Liver (tissue), 3 donors: ENCODE measurements at regions not wholly inside any gene's neighbourhood (a gene's known extent, or its start where the extent isn't known, plus 50 kb on each side); places are given as distances from the start of the nearest gene placed in this dataset.

Experiments
- CTCF ChIP-seq: fragments of 150-350 bp; IDR thresholded peaks from 2 replicates; pipeline ENCODE4 v1.5.1; 2017; ENCODE audit warnings: improper control_type of control experiment, low read depth, low read length; ENCODE audit not compliant: missing input control
- JUND ChIP-seq, 2 donors: IDR thresholded peaks; 2 replicates each; pipeline ENCODE4 v1.6.1; 2016; ENCODE audit warnings: antibody characterized with exemption in 2 of 2
- RAD21 ChIP-seq, 2 donors: IDR thresholded peaks; 2 replicates each; pipeline ENCODE4 v1.6.1; 2016; ENCODE audit warnings: antibody characterized with exemption in 2 of 2, mild to moderate bottlenecking in 2 of 2
- REST ChIP-seq: IDR thresholded peaks from 2 replicates; pipeline ENCODE4 v1.6.1; 2016; ENCODE audit warnings: antibody characterized with exemption, mild to moderate bottlenecking
- SP1 ChIP-seq: IDR thresholded peaks from 2 replicates; pipeline ENCODE4 v1.6.1; 2018; ENCODE audit warnings: antibody characterized with exemption, mild to moderate bottlenecking
- donor health status: healthy.
- donor health status: healthy.

GRCh38 chr1:235019471-235019870 lies 109.2 kb downstream of the TOMM20 start:
- TF ChIP-seq REST (no peak), CTCF (no peak), JUND (IDR thresholded peaks at IDR 0.05) (no peak), RAD21 (IDR thresholded peaks at IDR 0.05) (no peak), SP1 (no peak)
